ENCODE measurements at regions not wholly inside any gene's neighbourhood (a gene's known extent, or its start where the extent isn't known, plus 50 kb on each side); places are given as distances from the start of the nearest gene placed in this dataset.
A peak's percentile ranks its signal among the peaks of the same experiment; 100 is the strongest.
"Not testable (repeated sequence)": the region's sequence is repeated elsewhere in the genome, so short reads cannot be mapped to it uniquely, and the experiment has no call there.

DNA sequence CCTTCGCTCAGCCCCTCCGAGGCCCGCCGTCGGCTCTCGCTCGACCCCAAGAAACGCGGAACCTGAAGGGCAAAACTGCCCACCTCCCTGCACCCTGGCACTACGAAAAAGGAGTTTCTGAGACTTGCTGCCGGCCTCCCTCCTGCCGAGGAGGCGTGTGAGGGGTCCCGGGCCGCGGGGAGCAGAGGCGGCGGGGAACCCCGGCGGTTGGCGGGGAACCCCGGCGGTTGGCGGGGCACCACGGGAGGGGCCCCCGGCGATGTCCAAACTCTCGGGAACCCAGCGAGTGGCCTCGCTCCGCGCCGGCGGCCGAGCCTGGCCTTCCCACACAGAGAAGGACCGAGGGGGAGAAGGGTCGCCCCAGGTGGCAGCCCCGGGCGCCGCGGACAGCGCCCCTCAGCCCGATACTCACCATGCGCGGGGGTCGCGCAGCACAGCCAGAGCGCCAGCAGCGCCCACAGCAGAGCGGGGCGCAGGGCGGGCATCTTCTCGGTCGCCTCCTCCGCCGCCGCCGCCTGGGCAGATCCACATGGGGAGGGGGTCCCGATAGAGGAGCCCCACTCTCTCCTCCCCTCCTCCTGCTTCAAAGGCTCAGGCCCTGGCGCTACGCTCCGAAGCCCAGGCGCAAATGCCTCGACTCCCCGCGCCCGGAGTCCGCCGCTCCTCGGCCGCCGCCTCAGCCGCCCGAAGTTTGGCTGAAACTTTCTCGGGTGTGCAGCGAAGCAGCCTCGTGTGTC is 69.4 kb upstream of the NUDT4B start:
- H3K4me1 ChIP-seq (ENCODE audit: control insufficient read depth in 2 of 2, insufficient read depth in 2 of 2, low read length in 2 of 2); H3K4me3 ChIP-seq (ENCODE audit: low read length); H3K9me3 ChIP-seq (ENCODE audit: control insufficient read depth in 2 of 3, low read length in 3 of 3); H3K9me3 Mint-ChIP-seq; H3K36me3 Mint-ChIP-seq; POLR2A ChIA-PET; H3K4me1 Mint-ChIP-seq; CTCF ChIA-PET; intact Hi-C loops (cut with micrococcal nuclease); H3K27me3 Mint-ChIP-seq; H3K27me3 ChIP-seq (ENCODE audit: control insufficient read depth in 2 of 2, insufficient read depth in 2 of 2, low read length in 2 of 2); H3K36me3 ChIP-seq (ENCODE audit: control insufficient read depth in 2 of 3, insufficient read depth in 3 of 3, low read length in 3 of 3): not testable (repeated sequence)
- peak overlapping the region; percentile 60 for H3K27ac ChIP-seq (ENCODE audit: low read depth, low read length)
- Mint-ChIP-seq H3K4me3 (peak overlapping the region in 5 of 10 donors; percentile 55 to 74 (median 73)), H3K27ac (peak overlapping the region in 2 of 9 donors; percentile 38 to 60)
- DNase-seq (peak in 7 of 9 donors; percentile 23 to 70 (median 57)), ATAC-seq (peak; percentile 53)

DNA sequence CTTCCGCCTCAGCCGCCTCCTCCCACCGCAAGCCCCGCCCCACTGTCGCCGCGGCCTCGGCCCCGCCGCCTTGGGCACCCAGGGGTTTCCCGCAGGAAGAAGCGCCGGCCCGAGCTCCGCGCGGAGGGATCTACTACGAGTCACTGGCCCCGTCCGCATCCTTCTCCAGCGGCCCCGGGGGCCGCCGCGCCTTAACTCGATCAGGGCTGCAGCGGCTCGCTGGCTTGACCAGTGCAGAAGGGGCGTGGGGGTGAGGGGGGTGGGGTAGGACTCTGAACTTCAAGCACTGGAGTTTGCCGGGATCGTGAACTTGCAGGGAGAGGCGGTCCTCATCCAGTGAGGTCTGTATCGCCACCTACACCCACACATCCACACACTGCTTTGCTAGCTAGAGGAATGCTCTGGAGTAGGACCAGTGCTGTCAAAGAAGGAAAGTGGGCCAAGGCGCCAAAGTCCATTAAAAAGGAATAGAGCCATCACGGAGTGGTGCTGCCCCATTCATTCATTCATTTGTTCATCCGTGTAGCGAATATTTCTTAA is 68.7 kb upstream of the NUDT4B start:
- peak; percentile 83 for ATAC-seq
- H3K27me3 Mint-ChIP-seq; H3K4me1 Mint-ChIP-seq; H3K27me3 ChIP-seq (ENCODE audit: control insufficient read depth in 2 of 2, insufficient read depth in 2 of 2, low read length in 2 of 2); POLR2A ChIA-PET; DNase-seq; H3K36me3 Mint-ChIP-seq; CTCF ChIA-PET; intact Hi-C loops (cut with micrococcal nuclease); H3K27ac ChIP-seq (ENCODE audit: low read depth, low read length); H3K4me1 ChIP-seq (ENCODE audit: control insufficient read depth in 2 of 2, insufficient read depth in 2 of 2, low read length in 2 of 2); H3K9me3 ChIP-seq (ENCODE audit: control insufficient read depth in 2 of 3, low read length in 3 of 3); H3K4me3 ChIP-seq (ENCODE audit: low read length); H3K9me3 Mint-ChIP-seq; H3K36me3 ChIP-seq (ENCODE audit: control insufficient read depth in 2 of 3, insufficient read depth in 3 of 3, low read length in 3 of 3): not testable (repeated sequence)
- Mint-ChIP-seq H3K4me3 (peak overlapping the region in 5 of 10 donors; percentile 55 to 74 (median 73)), H3K27ac (peak overlapping the region in 1 of 9 donors; percentile 60)

DNA sequence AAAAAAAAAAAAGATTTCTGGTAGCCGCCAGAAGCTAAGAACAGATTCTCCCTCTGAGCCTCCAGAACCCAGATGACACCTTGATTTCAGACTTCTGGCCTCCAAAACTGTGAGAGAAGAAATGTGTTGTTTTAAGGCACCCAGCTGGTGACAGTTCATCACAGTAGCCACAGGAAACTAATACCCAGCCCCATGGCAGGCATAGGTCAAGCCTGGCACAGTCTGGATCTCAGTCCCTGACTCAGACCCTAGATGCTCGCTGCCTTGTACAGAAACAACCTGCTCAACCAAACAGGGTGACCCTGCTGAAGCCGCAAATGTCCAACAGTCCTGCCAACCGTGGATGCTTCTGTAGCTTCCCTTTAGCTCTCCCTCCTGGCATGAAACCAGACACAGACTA is 61.8 kb upstream of the NUDT4B start:
- H3K4me1 Mint-ChIP-seq; H3K4me1 ChIP-seq (ENCODE audit: control insufficient read depth in 2 of 2, insufficient read depth in 2 of 2, low read length in 2 of 2); H3K9me3 ChIP-seq (ENCODE audit: control insufficient read depth in 2 of 3, low read length in 3 of 3); H3K27me3 Mint-ChIP-seq; H3K4me3 Mint-ChIP-seq; CTCF ChIA-PET; H3K27ac ChIP-seq (ENCODE audit: low read depth, low read length); H3K9me3 Mint-ChIP-seq; ATAC-seq; DNase-seq; H3K27ac Mint-ChIP-seq; H3K27me3 ChIP-seq (ENCODE audit: control insufficient read depth in 2 of 2, insufficient read depth in 2 of 2, low read length in 2 of 2); intact Hi-C loops (cut with micrococcal nuclease); POLR2A ChIA-PET; H3K36me3 Mint-ChIP-seq; H3K36me3 ChIP-seq (ENCODE audit: control insufficient read depth in 2 of 3, insufficient read depth in 3 of 3, low read length in 3 of 3); H3K4me3 ChIP-seq (ENCODE audit: low read length): not testable (repeated sequence)

DNA sequence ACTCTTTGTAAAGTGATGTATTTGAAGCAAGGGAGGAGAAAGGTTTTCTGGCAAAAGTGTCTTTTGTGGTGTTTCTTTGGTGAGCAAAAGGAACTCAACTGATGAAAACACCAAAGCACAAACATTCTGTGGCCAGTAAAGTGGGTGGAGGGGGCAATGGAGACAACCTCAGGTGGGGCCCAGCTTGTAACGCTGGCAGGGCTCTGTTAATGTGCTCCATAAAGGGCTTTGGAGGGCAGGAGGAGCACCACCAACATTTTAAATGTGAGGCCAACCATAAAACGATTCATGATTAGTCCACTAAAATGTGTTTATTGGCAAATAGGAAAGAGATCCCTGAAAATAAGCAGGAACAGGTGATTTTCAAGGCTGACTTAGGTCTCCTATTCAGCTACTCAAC is 61.2 kb upstream of the NUDT4B start:
- H3K36me3 ChIP-seq (ENCODE audit: control insufficient read depth in 2 of 3, insufficient read depth in 3 of 3, low read length in 3 of 3); DNase-seq; H3K36me3 Mint-ChIP-seq; H3K9me3 Mint-ChIP-seq; H3K27me3 Mint-ChIP-seq; POLR2A ChIA-PET; H3K4me1 ChIP-seq (ENCODE audit: control insufficient read depth in 2 of 2, insufficient read depth in 2 of 2, low read length in 2 of 2); H3K4me1 Mint-ChIP-seq; H3K4me3 Mint-ChIP-seq; H3K4me3 ChIP-seq (ENCODE audit: low read length); H3K27me3 ChIP-seq (ENCODE audit: control insufficient read depth in 2 of 2, insufficient read depth in 2 of 2, low read length in 2 of 2); ATAC-seq; intact Hi-C loops (cut with micrococcal nuclease); H3K27ac ChIP-seq (ENCODE audit: low read depth, low read length); CTCF ChIA-PET; H3K9me3 ChIP-seq (ENCODE audit: control insufficient read depth in 2 of 3, low read length in 3 of 3); H3K27ac Mint-ChIP-seq: not testable (repeated sequence)

Measured in naive thymus-derived CD4-positive, alpha-beta T cell (primary cell).